ENCODE measurements at regions not wholly inside any gene's neighbourhood (a gene's known extent, or its start where the extent isn't known, plus 50 kb on each side); places are given as distances from the start of the nearest gene placed in this dataset.

DNA sequence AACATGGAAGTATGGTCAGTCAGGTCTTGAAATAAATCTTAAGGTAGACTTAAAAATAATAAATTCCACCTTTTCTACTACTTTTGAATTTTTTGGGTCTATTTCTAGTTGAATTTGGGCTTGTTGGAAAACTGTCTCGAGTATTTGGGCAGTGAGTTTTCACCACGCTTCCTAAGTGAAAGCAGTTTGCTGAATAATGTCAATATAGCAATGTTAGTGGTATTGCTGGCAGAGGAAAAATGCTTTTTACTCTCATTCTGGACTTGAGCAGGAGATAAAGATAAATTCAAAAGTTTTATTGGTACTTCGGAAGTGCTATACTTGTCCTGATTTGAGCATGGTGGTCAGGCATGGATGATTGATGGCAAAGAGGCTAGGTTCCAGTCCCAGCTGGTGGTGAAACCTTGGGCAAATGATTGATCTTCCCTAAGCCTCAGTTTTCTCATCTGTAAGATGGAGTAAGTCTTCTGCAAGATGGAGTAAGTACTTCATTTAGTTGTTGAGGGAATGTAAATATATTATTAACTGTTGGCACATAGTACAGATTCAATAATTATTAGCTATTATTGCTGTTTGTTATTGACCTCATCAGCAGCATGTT lies 503.5 kb upstream of the ZEB2 start:
- no TSS peak for BruUV-seq (replicated peaks)
- Histone ChIP-seq H3K4me1 (ENCODE audit: control insufficient read depth, insufficient read depth, low read length) (no peaks in the 10 kb centered on the region), H3K27me3 (ENCODE audit: control insufficient read depth, insufficient read depth, low read length) (no peaks in the 10 kb centered on the region), H3K36me3 (ENCODE audit: control insufficient read depth, insufficient read depth, low read length) (no peaks in the 10 kb centered on the region), H3K9me3 (ENCODE audit: control insufficient read depth, insufficient read depth, low read depth, low read length) (no peaks in the 10 kb centered on the region), H3K4me3 (ENCODE audit: low read depth in 2 of 2, low read length in 2 of 2) (no peak overlapping the region), H3K27ac (ENCODE audit: low read length) (no peak overlapping the region)
- in situ Hi-C loops (cut with HindIII; ENCODE audit: low pct_unique_long_range_greater_than_20kb, low sequenced_read_pairs): no loop called here
- DNase-seq (ENCODE audit: low read depth, low spot score) (no peak), ATAC-seq (no peak)
- ChIA-PET POLR2A (no interaction called here), CTCF (no interaction called here)
- TF ChIP-seq TCF7L2 (IDR thresholded peaks at IDR 0.05; ENCODE audit: low read depth, low read length): no peak
- TF ChIP-seq, protein P1, sequence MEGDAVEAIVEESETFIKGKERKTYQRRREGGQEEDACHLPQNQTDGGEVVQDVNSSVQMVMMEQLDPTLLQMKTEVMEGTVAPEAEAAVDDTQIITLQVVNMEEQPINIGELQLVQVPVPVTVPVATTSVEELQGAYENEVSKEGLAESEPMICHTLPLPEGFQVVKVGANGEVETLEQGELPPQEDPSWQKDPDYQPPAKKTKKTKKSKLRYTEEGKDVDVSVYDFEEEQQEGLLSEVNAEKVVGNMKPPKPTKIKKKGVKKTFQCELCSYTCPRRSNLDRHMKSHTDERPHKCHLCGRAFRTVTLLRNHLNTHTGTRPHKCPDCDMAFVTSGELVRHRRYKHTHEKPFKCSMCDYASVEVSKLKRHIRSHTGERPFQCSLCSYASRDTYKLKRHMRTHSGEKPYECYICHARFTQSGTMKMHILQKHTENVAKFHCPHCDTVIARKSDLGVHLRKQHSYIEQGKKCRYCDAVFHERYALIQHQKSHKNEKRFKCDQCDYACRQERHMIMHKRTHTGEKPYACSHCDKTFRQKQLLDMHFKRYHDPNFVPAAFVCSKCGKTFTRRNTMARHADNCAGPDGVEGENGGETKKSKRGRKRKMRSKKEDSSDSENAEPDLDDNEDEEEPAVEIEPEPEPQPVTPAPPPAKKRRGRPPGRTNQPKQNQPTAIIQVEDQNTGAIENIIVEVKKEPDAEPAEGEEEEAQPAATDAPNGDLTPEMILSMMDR (IDR thresholded peaks at IDR 0.05): no peak
- no peak for TF ChIP-seq REST (IDR thresholded peaks at IDR 0.05; ENCODE audit: insufficient read depth in 1 of 2, low read depth in 2 of 2, low read length in 1 of 2)
- TF ChIP-seq POLR2AphosphoS5 (IDR thresholded peaks at IDR 0.05; ENCODE audit: low read depth, low read length): no peak
- no peak for TF ChIP-seq SIN3A (IDR thresholded peaks at IDR 0.05; ENCODE audit: borderline replicate concordance, insufficient read depth, low read depth, low read length)
- intact Hi-C loops (cut with micrococcal nuclease; ENCODE audit: unreplicated experiment): no loop called here

GRCh38 chr2:145022666-145023333 lies 502.9 kb upstream of the ZEB2 start:
- BruUV-seq (replicated peaks): no TSS peak
- CTCF ChIA-PET: no interaction called here

More at GRCh38 chr2:145022666-145023333, 502.9 kb upstream of the ZEB2 start:
- H3K4me1 ChIP-seq (ENCODE audit: control insufficient read depth, insufficient read depth, low read length): no peaks in the 10 kb centered on the region
- no peak for ATAC-seq
- intact Hi-C loops (cut with micrococcal nuclease; ENCODE audit: unreplicated experiment) (no loop called here), in situ Hi-C loops (cut with HindIII; ENCODE audit: low pct_unique_long_range_greater_than_20kb, low sequenced_read_pairs) (no loop called here)
- H3K27ac ChIP-seq (ENCODE audit: low read length): no peak overlapping the region
- no peaks in the 10 kb centered on the region for H3K36me3 ChIP-seq (ENCODE audit: control insufficient read depth, insufficient read depth, low read length)
- no peak overlapping the region for H3K4me3 ChIP-seq (ENCODE audit: low read depth in 2 of 2, low read length in 2 of 2)
- DNase-seq (ENCODE audit: low read depth, low spot score): no peak
- POLR2A ChIA-PET: no interaction called here
- no peaks in the 10 kb centered on the region for H3K27me3 ChIP-seq (ENCODE audit: control insufficient read depth, insufficient read depth, low read length)
- H3K9me3 ChIP-seq (ENCODE audit: control insufficient read depth, insufficient read depth, low read depth, low read length): no peaks in the 10 kb centered on the region
- TF ChIP-seq REST (IDR thresholded peaks at IDR 0.05; ENCODE audit: insufficient read depth in 1 of 2, low read depth in 2 of 2, low read length in 1 of 2) (no peak), TCF7L2 (IDR thresholded peaks at IDR 0.05; ENCODE audit: low read depth, low read length) (no peak)
- TF ChIP-seq, protein P1 (IDR thresholded peaks at IDR 0.05): no peak
